HTR-8/SVneo (cell line): ENCODE measurements at regions not wholly inside any gene's neighbourhood (a gene's known extent, or its start where the extent isn't known, plus 50 kb on each side); places are given as distances from the start of the nearest gene placed in this dataset.

Experiments used
- DNase-seq: peaks from one replicate; pipeline ENCODE4 v3.0.0; 2011; ENCODE audit warnings: low spot score, mixed read lengths; ENCODE audit not compliant: insufficient read length
- FAIRE-seq: peaks from 2 replicates; lab custom pipeline; 2011; peaks lifted over from hg19 to GRCh38; lab: Jason Lieb, UNC

- no peak for DNase-seq
- FAIRE-seq: no peak
Observed at GRCh38 chr12:65618588-65618987, 205.7 kb upstream of the HMGA2 start.

GRCh38 chr12:65619018-65619417 lies 205.3 kb upstream of the HMGA2 start:
- DNase-seq (no peak), FAIRE-seq (no peak)

GRCh38 chr12:65620046-65620445 lies 204.2 kb upstream of the HMGA2 start:
- FAIRE-seq: no peak

DNA sequence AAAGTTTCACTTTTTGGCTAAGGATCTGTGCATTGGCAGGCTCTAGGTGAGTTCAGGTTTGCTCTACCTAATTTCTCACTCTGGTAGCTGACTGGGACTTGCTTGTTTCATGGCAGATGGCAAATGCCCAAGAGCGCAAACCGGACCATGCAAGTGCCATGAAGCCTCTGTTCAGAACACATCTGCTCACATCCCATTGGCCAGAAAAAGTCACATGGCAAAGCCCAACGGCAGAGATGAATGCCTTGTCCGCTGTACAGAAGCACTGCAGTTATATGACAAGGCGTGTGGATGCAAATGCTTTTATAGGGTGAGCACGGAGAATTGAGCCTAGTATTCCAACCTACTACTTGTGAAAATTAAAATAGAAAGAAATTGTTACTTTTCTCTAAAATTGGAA lies 202.2 kb upstream of the HMGA2 start:
- no peak for FAIRE-seq
- DNase-seq: no peak

More at GRCh38 chr12:65620046-65620445, 204.2 kb upstream of the HMGA2 start:
- DNase-seq: no peak

DNA sequence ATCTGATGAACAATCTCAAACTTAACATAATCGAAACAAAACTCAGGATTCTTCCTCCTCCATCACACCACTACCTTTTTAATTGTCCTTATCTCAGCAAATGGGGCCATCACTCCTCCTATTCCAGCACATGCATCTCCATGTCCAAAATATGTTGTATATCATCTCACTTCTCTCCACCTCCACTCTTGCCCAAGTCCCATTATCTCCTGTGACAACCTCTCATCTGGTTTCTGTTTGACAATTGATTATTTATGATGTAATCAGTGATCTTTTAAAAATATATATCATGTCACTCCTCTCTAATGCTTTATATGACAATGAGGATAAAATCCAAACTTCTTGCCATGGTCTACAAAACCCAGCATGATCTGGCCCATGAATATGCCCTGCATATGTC lies 200.8 kb upstream of the HMGA2 start:
- no peak for DNase-seq
- no peak for FAIRE-seq

DNA sequence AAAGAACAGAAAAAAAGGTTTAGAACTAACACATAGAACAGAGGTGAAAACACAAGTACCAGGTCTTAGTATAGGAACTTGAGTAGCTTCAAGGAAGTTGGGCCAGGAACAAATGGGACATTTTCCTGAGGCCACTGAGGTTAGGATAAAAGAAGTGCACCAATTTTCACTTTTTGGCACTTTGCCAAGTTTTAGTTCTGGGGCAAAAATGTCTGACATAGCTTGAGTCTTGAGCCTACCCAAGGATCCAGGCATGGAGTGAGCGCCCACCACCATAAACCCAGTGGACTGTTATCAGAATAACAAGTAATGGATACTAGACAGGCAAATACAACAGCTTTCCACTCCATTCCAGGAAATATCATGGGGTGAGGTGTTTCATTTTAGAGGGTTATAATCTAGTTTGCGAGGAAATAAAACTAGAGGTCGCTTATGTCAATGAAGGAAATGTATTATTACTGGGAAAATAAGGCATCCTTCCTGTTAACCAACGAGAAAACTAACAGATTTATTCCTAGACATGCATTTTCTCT lies 199.7 kb upstream of the HMGA2 start:
- no peak for FAIRE-seq

DNA sequence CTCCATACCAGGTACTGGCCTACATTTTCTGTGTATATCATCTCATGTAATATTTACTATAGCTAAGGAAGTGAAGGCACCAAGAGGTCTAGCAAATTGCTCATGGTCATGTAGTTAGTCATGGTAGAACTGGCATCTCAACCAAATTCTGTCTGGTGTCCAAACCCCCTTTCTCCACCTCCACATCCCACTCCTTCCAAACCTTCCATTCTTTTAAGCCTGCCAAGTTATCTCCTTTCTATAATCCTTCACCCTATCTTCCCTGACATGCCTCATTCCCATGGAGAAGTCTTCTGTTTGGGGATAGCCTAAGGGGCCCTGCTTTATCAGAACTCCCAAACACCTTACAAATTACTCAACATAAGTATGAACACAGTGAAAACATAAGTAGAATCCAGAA lies 196.2 kb upstream of the HMGA2 start:
- DNase-seq: no peak

More for the DNA sequence above, 199.7 kb upstream of the HMGA2 start:
- DNase-seq: no peak

DNA sequence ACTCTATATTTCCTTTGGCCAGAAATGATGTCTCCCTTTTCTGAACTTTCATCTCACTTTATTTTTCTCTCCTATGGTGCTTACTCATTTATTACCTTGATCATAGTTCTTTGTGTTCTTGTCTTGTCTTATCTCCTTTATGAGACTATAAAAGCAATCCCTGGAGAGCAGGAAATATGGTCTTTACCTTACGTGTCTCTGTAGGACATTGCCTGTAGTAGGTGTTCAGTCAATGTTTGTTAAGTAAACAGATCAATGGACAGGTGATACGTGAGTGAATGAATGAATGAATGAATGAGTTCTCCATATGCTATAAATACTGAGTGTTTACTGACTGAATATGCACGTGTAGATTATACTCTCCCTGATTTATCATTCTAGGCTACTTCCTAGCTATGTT lies 193.7 kb upstream of the HMGA2 start:
- FAIRE-seq: no peak
- no peak for DNase-seq

More for the DNA sequence above, 196.2 kb upstream of the HMGA2 start:
- FAIRE-seq: no peak

GRCh38 chr12:65631621-65632111 lies 192.6 kb upstream of the HMGA2 start:
- FAIRE-seq (peak; percentile 86), DNase-seq (peak; percentile 59)

GRCh38 chr12:65632131-65632855 lies 192.0 kb upstream of the HMGA2 start:
- DNase-seq: no peak
- FAIRE-seq: no peak

GRCh38 chr12:65634061-65634460 lies 190.2 kb upstream of the HMGA2 start:
- FAIRE-seq (no peak), DNase-seq (no peak)

- no peak for FAIRE-seq
- DNase-seq: no peak
Observed at GRCh38 chr12:65634626-65635331, 189.5 kb upstream of the HMGA2 start.

DNA sequence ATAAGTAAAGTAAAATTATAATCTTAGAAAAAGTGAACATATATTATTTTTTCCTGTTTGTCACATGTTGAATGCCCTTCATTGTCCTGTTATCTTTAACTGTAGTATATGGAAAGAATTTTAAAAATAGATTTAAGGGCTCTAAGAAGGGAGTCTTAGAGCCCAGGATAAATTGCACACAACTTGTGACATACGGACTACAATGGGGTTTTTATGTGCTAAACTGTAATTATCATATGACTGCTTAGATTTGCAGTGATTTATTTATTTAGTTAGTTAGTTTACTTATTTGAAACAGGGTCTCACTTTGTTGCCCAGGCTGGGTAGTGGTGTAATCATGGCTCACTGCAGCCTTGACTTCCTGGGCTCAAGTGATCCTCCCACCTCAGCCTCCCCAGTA lies 187.8 kb upstream of the HMGA2 start:
- FAIRE-seq (no peak), DNase-seq (no peak)

DNA sequence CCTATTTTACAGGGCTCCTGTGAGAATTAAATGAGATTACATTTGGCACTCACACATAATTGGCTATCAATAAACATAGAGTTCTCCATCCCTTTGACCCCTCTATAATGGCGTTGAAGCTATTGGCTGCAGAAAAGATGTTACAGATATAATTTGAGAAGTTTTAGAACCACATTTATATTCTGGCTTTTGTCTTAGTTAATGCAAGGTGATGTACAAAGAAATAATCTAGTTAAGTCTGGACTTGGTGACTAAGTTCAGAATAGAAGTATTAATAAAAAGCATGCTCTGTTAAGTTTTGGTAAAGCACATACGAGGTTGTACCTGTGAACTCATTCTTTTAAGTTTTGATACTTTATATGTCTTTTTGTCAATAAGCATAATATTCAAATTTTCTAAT lies 187.1 kb upstream of the HMGA2 start:
- no peak for FAIRE-seq
- no peak for DNase-seq

DNA sequence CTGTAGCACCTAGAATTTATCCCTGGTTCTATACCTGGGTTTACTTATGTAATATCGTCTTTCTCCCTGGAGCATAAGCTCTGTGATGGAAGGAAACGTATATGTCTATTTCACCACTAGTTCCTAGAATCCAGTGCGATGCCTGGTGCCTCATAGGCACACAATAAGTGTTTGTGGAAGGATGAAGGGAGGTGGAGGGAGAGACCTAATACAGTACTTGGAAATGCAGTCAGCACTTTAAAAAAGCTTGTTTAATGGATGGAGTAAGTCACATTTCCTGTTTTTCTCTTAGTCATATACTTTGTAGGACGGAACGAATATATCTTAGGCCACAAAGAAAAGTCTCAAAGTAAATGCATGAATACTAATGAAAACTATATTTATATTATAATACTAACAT lies 186.5 kb upstream of the HMGA2 start:
- FAIRE-seq: no peak

GRCh38 chr12:65638324-65638723 lies 186.0 kb upstream of the HMGA2 start:
- FAIRE-seq (no peak), DNase-seq (no peak)

More for the DNA sequence above, 186.5 kb upstream of the HMGA2 start:
- no peak for DNase-seq

DNA sequence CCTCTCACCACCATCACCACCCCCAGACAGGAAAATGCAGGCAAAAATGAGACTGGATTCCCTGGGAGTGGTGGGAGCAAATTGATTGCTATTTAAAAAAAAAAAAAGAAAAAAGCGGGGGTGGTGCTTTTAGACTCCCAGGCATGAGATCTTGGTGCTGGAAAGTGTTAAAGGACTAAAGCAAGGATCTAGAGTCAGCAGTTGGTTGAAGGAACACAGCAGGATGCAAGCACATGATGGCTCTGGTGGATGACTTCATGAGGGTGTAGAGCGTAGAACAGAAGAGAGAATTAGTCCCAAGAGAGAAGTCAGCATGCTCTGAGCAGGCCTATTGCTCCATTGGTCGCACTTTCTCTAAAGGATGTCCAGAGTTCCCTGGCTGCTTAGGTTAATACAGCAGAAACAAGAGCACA lies 183.8 kb upstream of the HMGA2 start:
- DNase-seq (no peak), FAIRE-seq (no peak)

DNA sequence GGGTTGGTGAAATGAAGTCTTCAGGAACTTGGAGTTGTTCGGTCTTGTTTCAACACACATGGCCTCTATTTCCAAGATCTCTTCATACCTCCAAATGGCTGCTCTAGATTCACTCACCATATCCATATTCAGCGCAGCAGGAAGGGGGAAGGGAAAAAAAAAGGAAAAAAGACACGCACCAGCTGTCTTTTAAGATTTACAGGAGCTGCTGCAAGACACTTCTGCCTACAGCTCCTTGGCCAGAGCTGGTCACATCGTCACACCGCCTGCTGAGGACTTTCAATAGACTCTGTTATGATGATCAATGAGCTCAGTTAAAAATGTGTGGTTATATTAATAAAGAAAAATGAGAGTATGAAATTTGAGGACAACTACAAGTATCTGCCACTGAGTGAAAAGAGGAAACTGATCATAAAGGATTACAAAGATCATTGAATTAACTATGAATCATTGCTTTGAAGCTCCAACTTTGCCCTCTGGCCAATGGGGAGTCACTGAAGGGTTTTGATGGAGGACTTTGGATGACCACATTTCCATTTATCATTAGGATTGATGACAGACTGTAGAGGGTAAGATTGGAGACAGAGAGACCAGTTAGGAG lies 182.1 kb upstream of the HMGA2 start:
- FAIRE-seq (no peak), DNase-seq (no peak)

- FAIRE-seq: no peak
- DNase-seq: no peak
Observed at GRCh38 chr12:65643171-65643570, 181.1 kb upstream of the HMGA2 start.

DNA sequence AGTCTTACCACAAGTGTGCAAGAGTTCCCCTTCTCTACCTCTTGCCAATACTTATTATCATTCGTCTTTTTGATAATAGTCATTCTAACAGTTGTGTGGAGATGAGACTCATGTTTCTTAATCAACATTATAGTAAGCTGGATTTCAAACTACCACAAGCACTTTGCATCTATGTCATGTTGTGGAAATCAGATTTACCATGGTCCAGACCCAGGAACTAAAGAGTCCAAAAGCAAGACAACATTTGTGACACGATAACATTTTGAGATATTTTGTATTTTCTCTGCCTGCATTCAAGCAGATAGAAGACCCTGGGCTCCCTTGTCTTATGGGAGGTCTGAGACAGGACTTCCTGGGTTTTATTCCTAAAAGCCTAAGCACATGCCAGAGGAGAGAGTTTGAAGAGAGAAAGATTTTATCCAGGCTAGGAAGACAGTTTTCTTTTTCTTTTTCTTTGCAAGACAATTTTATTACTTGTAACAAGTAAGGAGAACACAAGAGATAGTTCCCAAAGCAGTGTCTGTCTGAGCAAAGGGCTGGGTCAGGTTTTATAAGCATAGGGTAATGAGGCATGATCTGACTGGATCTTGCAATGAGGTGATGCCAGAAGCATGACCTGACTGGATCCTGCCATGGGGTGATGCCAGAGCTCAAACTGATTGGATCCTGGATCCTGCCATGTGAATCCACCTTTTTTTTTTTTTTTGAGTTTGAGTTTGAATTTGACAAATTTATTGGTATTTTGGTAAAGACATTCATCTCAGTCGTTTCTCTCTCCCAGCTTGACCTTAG lies 180.5 kb upstream of the HMGA2 start:
- FAIRE-seq (no peak), DNase-seq (no peak)
